ENCODE measurements at regions not wholly inside any gene's neighbourhood (a gene's known extent, or its start where the extent isn't known, plus 50 kb on each side); places are given as distances from the start of the nearest gene placed in this dataset.

DNA sequence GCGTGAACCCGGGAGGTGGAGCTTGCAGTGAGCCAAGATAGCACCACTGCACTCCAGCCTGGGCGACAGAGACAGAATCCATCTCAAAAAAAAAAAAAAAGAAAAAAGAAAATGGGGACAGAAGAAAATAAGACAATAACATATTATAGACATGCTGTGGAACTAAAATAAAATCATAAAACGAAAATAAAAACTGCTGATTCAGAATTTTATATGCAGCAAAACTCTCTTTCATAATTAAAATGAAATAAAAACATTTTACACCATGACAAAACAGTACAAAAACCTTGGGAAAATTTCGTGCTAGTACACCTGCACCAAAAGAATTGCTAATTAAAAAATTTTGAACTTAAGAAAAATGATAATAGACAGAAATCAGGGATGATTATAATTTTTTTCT lies 2245.1 kb downstream of the PCDH9 start:
- no peaks in the 10 kb centered on the region for H4K20me1 ChIP-seq (ENCODE audit: insufficient read depth, low read length)
- TF ChIP-seq ZNF574 (CRISPR knock-in tag; IDR thresholded peaks at IDR 0.05), result no peak
- peak; percentile 39 to 81; a peak in 3 of 4 replicates for TF ChIP-seq MAFK (conservative IDR thresholded peaks at IDR 0.05 in 1 of 2, IDR thresholded peaks at IDR 0.05 in 1 of 2; ENCODE audit: low read length in 2 of 2)
- TF ChIP-seq, protein P1, sequence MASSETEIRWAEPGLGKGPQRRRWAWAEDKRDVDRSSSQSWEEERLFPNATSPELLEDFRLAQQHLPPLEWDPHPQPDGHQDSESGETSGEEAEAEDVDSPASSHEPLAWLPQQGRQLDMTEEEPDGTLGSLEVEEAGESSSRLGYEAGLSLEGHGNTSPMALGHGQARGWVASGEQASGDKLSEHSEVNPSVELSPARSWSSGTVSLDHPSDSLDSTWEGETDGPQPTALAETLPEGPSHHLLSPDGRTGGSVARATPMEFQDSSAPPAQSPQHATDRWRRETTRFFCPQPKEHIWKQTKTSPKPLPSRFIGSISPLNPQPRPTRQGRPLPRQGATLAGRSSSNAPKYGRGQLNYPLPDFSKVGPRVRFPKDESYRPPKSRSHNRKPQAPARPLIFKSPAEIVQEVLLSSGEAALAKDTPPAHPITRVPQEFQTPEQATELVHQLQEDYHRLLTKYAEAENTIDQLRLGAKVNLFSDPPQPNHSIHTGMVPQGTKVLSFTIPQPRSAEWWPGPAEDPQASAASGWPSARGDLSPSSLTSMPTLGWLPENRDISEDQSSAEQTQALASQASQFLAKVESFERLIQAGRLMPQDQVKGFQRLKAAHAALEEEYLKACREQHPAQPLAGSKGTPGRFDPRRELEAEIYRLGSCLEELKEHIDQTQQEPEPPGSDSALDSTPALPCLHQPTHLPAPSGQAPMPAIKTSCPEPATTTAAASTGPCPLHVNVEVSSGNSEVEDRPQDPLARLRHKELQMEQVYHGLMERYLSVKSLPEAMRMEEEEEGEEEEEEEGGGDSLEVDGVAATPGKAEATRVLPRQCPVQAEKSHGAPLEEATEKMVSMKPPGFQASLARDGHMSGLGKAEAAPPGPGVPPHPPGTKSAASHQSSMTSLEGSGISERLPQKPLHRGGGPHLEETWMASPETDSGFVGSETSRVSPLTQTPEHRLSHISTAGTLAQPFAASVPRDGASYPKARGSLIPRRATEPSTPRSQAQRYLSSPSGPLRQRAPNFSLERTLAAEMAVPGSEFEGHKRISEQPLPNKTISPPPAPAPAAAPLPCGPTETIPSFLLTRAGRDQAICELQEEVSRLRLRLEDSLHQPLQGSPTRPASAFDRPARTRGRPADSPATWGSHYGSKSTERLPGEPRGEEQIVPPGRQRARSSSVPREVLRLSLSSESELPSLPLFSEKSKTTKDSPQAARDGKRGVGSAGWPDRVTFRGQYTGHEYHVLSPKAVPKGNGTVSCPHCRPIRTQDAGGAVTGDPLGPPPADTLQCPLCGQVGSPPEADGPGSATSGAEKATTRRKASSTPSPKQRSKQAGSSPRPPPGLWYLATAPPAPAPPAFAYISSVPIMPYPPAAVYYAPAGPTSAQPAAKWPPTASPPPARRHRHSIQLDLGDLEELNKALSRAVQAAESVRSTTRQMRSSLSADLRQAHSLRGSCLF (CRISPR knock-in tag; IDR thresholded peaks at IDR 0.05; ENCODE audit: borderline replicate concordance), result no peak
- peak; percentile 55; the same call in 1 of the 2 replicates for TF ChIP-seq MAFF (IDR thresholded peaks at IDR 0.05; ENCODE audit: low read depth, low read length)
- no peak for TF ChIP-seq PCBP2 (optimal IDR thresholded peaks at IDR 0.05; ENCODE audit: low read depth, low read length, poor library complexity, severe bottlenecking)
- TF ChIP-seq MXD4 (CRISPR knock-in tag; IDR thresholded peaks at IDR 0.05), result no peak
- no peak for TF ChIP-seq RFX5 (IDR thresholded peaks at IDR 0.05; ENCODE audit: low read depth, low read length)
- H3K36me3 ChIP-seq (replicated peaks in 1 of 2; ENCODE audit: control insufficient read depth in 1 of 2, insufficient read depth in 2 of 2, low read length in 2 of 2), result no peaks in the 10 kb centered on the region
- CTCF ChIA-PET (ENCODE audit: low intra/inter-chr PET ratio, low total read pairs), result no interaction called here
- no TSS peak for BruUV-seq (replicated peaks)
- H2AFZ ChIP-seq (ENCODE audit: low read length), result no peak overlapping the region
- H3K9me3 ChIP-seq (ENCODE audit: low read length), result no peaks in the 10 kb centered on the region
- H3K4me3 ChIP-seq (replicated peaks in 1 of 3; ENCODE audit: insufficient read depth in 1 of 3, low read depth in 2 of 3, low read length in 3 of 3), result no peak overlapping the region
- H3K4me2 ChIP-seq (ENCODE audit: low read depth, low read length), result no peak overlapping the region
- no peaks in the 10 kb centered on the region for H3K4me1 ChIP-seq (ENCODE audit: insufficient read depth, low read length)
- H3K9ac ChIP-seq (ENCODE audit: insufficient read depth, low read depth, low read length), result no peak overlapping the region
- FAIRE-seq, result no peak
- no peaks in the 10 kb centered on the region for H3K27me3 ChIP-seq (ENCODE audit: control insufficient read depth in 1 of 2, insufficient read depth in 2 of 2, low read length in 2 of 2)
- H3K79me2 ChIP-seq (ENCODE audit: insufficient read depth, low read length), result no peaks in the 10 kb centered on the region
- in situ Hi-C loops (cut with HindIII; ENCODE audit: extremely low pct_ligation_motif_present, low pct_unique_long_range_greater_than_20kb), result no loop called here
- no peak for ATAC-seq
- DNase-seq (ENCODE audit: low spot score), result no peak
- POLR2A ChIA-PET, result no interaction called here
- 8% methylated on average over 5 of the region's 5 CpGs for WGBS (ENCODE audit: low lambda C conversion rate)
- intact Hi-C loops (cut with micrococcal nuclease; ENCODE audit: unreplicated experiment), result no loop called here
- H3K27ac ChIP-seq (ENCODE audit: extremely low read length, insufficient read depth, low read length), result no peak overlapping the region
